ENCODE measurements at regions not wholly inside any gene's neighbourhood (a gene's known extent, or its start where the extent isn't known, plus 50 kb on each side); places are given as distances from the start of the nearest gene placed in this dataset.

GRCh38 chr11:80655834-80656233 is 1215.0 kb upstream of the TENM4 start:
- Histone ChIP-seq H3K27me3 (no peaks in the 10 kb centered on the region), H3K9me3 (replicated peaks in 1 of 3) (no peaks in the 10 kb centered on the region), H3K4me3 (no peak overlapping the region), H3K27ac (no peak overlapping the region), H3K4me1 (replicated peaks in 1 of 2) (no peaks in the 10 kb centered on the region), H3K36me3 (replicated peaks in 1 of 2) (no peaks in the 10 kb centered on the region)
- no peak for DNase-seq
- no peak for TF ChIP-seq POLR2A (IDR thresholded peaks at IDR 0.05)
- intact Hi-C loops (cut with DNase I): no loop called here
- 91 to 97% (median 94%) methylated on average over 2 of the region's 2 CpGs for WGBS, 4 donors

DNA sequence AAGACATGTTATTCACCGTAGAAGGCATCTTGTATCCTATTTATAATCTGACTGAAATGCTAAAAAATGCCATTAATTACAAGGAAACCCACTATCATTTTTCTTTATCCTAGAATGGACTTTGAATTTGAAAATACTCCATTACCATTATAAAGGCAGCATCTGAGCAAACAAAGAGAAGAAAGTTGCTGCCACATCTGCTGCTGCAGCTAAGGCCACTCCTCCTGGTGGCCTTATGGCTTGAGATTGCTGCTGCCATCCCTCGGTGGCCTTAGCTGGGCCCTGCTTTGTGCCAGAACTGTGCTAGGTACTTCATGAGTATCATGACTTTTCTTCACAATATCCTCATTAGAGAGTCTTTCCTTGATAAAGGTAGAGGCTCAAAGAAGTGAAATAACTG is 1210.1 kb upstream of the TENM4 start:
- 74 to 79% (median 78%) methylated on average over 2 of the region's 2 CpGs for WGBS, 4 donors
- TF ChIP-seq POLR2A (IDR thresholded peaks at IDR 0.05): no peak
- TF ChIP-seq CTCF (IDR thresholded peaks at IDR 0.05): no peak
- H3K27ac ChIP-seq: no peak overlapping the region
- H3K4me1 ChIP-seq (replicated peaks in 1 of 2): no peaks in the 10 kb centered on the region
- H3K27me3 ChIP-seq: no peaks in the 10 kb centered on the region
- H3K4me3 ChIP-seq: no peak overlapping the region
- intact Hi-C loops (cut with DNase I): no loop called here
- H3K9me3 ChIP-seq (replicated peaks in 1 of 3): no peaks in the 10 kb centered on the region
- no peak for DNase-seq
- H3K36me3 ChIP-seq (replicated peaks in 1 of 2): no peaks in the 10 kb centered on the region

GRCh38 chr11:80649186-80649585 is 1208.4 kb upstream of the TENM4 start:
- Histone ChIP-seq H3K27ac (no peak overlapping the region), H3K27me3 (no peaks in the 10 kb centered on the region), H3K4me1 (replicated peaks in 1 of 2) (no peaks in the 10 kb centered on the region), H3K9me3 (replicated peaks in 1 of 3) (no peaks in the 10 kb centered on the region), H3K36me3 (replicated peaks in 1 of 2) (no peaks in the 10 kb centered on the region), H3K4me3 (no peak overlapping the region)
- TF ChIP-seq POLR2A (IDR thresholded peaks at IDR 0.05): no peak
- no peak for TF ChIP-seq CTCF (IDR thresholded peaks at IDR 0.05)
- 83 to 92% (median 87%) methylated on average over 5 of the region's 5 CpGs for WGBS, 4 donors
- no peak for DNase-seq
- intact Hi-C loops (cut with DNase I): no loop called here

DNA sequence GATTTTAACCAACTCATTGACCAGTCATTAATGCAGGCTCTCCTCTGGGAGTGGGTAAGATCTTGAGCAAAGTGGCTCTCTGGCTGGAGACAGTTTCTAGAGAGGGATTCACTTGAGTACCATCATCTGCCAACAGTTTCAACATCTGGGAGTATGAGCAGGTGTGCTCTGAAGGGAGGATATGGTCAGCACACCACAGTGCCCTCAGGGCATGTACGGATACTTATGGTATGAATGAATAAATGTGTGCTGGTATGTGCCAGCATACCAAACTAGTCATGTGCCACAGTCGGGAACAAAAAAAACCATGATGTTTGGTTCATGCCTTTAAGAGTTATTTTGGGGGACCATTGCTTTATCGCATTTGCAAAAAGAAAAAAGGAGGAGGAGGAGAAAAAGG is 1197.5 kb upstream of the TENM4 start:
- Histone ChIP-seq H3K4me3 (no peak overlapping the region), H3K9me3 (replicated peaks in 1 of 3) (no peaks in the 10 kb centered on the region), H3K36me3 (replicated peaks in 1 of 2) (no peaks in the 10 kb centered on the region), H3K27ac (no peak overlapping the region), H3K27me3 (no peaks in the 10 kb centered on the region), H3K4me1 (replicated peaks in 1 of 2) (no peaks in the 10 kb centered on the region)
- 90 to 94% (median 92%) methylated on average over 3 of the region's 3 CpGs for WGBS, 4 donors
- no peak for TF ChIP-seq POLR2A (IDR thresholded peaks at IDR 0.05)
- TF ChIP-seq CTCF (IDR thresholded peaks at IDR 0.05): no peak
- no peak for DNase-seq
- intact Hi-C loops (cut with DNase I): no loop called here

DNA sequence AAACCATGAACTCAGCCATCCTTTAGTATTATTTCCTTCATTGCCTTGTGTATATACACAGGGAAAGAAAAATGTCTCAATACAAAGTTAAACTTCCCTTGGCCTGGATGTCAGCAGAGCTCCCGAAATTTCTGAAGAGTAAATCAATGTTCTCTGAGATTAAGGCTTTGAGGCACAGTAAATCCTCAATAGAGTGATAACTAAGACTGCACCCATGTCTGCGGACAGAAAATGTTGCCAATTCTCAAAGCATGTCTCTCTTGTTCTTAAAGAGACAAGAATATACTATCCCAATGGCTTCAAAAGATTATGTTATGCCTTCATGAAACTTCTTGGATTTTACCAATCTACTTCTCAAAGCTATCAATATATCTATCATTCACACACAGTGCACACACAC is 1196.7 kb upstream of the TENM4 start:
- 86 to 93% (median 89%) methylated on average over 2 of the region's 2 CpGs for WGBS, 4 donors
- no peaks in the 10 kb centered on the region for H3K9me3 ChIP-seq (replicated peaks in 1 of 3)
- TF ChIP-seq CTCF (IDR thresholded peaks at IDR 0.05) (no peak), POLR2A (IDR thresholded peaks at IDR 0.05) (no peak)
- no peak for DNase-seq
- no peaks in the 10 kb centered on the region for H3K4me1 ChIP-seq (replicated peaks in 1 of 2)
- H3K4me3 ChIP-seq: no peak overlapping the region
- no peaks in the 10 kb centered on the region for H3K27me3 ChIP-seq
- H3K36me3 ChIP-seq (replicated peaks in 1 of 2): no peaks in the 10 kb centered on the region
- H3K27ac ChIP-seq: no peak overlapping the region
- intact Hi-C loops (cut with DNase I): no loop called here

Data from adrenal gland (tissue), 9 donors.